ENCODE measurements at regions not wholly inside any gene's neighbourhood (a gene's known extent, or its start where the extent isn't known, plus 50 kb on each side); places are given as distances from the start of the nearest gene placed in this dataset.

DNA sequence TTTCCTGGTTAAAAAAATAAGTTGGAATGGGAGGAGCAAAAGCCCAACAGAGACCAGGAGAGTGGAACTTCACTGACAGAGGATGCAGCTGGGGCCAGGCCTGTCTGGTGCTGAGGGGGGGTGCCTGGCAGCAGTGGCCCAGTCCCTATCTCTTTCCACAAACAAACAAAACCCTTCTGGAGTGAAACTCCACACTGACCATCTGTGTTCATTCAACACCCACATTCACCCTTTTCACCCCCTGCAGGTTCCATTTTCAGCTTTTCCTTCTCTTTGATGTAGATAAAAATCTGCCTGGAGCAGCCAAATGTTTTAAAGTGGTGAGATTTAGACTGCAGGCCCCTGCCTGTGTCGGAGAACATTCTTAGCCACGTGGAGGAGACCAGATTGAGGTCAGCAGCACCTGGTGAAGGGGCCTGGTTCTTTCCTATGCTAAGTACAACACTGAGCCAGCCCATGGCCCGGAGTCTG, 161.4 kb upstream of the CDH11 start:
- TF ChIP-seq, protein P1, sequence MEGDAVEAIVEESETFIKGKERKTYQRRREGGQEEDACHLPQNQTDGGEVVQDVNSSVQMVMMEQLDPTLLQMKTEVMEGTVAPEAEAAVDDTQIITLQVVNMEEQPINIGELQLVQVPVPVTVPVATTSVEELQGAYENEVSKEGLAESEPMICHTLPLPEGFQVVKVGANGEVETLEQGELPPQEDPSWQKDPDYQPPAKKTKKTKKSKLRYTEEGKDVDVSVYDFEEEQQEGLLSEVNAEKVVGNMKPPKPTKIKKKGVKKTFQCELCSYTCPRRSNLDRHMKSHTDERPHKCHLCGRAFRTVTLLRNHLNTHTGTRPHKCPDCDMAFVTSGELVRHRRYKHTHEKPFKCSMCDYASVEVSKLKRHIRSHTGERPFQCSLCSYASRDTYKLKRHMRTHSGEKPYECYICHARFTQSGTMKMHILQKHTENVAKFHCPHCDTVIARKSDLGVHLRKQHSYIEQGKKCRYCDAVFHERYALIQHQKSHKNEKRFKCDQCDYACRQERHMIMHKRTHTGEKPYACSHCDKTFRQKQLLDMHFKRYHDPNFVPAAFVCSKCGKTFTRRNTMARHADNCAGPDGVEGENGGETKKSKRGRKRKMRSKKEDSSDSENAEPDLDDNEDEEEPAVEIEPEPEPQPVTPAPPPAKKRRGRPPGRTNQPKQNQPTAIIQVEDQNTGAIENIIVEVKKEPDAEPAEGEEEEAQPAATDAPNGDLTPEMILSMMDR (IDR thresholded peaks at IDR 0.05; ENCODE audit: low read depth, low read length) = no peak
- no peak overlapping the region for H3K4me3 ChIP-seq (ENCODE audit: low read depth, low read length)

GRCh38 chr16:65281586-65281985, 159.7 kb upstream of the CDH11 start:
- H3K4me3 ChIP-seq (ENCODE audit: low read depth, low read length) = no peak overlapping the region
- TF ChIP-seq, protein P1 (IDR thresholded peaks at IDR 0.05; ENCODE audit: low read depth, low read length) = no peak

DNA sequence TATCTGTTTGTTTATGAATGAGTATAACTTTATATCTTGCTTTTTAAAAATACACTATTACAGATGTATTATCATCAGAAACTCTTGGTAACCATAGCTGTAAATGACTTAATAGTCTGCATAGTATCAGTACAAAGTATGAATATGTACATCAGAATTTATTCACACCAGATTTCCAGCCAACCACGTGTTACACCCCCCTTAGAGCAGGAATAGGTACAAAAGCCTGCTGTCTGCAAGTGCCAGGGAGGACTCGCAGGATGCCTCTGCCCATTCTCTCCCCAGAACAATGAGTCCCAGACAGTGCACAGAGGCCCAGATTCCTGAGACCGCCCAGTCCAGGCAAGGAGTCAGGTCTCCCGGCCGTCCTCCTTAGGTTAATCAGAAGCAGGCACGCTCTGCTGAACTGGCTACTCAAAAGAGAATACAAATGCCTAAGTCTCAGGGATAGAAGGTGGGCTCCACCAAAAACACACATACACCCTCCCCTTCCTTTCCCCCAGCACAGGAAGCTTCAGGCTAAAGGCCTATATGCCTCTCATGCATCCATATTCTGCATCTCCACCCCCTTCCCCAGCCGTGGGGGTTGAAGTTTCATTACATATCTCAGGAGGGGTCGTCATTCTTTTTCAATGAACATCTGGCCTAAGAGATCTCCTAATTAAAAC, 159.1 kb upstream of the CDH11 start:
- H3K4me3 ChIP-seq (ENCODE audit: low read depth, low read length) = no peak overlapping the region
- TF ChIP-seq, protein P1 (IDR thresholded peaks at IDR 0.05; ENCODE audit: low read depth, low read length) = no peak

DNA sequence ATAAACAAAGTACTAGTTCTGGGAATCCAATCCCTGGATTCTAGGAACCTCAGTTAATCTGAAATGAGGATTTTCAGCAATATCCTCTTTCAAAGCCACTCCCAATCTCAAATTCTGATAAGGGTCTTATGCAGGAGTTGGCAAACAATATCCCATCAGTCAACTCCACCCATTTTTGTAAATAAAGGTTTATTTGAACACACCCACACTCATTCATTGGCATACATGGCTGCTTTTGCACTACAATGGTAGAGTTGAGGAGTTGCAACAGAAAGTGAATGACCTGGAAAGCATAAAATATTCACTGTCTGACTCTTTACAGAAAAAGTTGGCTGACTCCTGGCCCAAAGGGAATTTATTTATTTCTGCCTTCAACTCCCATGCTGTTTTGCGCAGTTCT, 157.7 kb upstream of the CDH11 start:
- TF ChIP-seq, protein P1 (IDR thresholded peaks at IDR 0.05; ENCODE audit: low read depth, low read length) = no peak
- H3K4me3 ChIP-seq (ENCODE audit: low read depth, low read length) = no peak overlapping the region

DNA sequence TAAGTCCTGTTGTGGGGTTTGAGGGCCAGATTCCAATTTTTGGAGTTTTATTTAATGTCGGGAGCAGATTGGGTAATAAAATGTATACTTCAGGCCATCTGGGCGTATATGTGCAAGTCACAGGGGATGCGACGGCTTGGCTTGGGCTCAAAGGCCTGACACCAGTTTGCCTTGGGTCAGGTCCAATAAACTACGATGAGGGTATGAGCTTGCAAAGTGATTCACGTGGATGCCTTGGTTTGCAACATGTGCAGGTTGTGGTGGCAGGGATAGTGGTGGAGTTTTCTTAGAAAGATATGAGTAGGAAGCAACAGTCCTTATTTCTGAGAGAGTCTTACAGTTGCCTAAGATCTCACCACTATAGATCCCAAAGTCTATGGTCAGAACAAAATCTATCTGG, 157.0 kb upstream of the CDH11 start:
- H3K4me3 ChIP-seq (ENCODE audit: low read depth, low read length) = no peak overlapping the region
- TF ChIP-seq, protein P1 (IDR thresholded peaks at IDR 0.05; ENCODE audit: low read depth, low read length) = no peak

DNA sequence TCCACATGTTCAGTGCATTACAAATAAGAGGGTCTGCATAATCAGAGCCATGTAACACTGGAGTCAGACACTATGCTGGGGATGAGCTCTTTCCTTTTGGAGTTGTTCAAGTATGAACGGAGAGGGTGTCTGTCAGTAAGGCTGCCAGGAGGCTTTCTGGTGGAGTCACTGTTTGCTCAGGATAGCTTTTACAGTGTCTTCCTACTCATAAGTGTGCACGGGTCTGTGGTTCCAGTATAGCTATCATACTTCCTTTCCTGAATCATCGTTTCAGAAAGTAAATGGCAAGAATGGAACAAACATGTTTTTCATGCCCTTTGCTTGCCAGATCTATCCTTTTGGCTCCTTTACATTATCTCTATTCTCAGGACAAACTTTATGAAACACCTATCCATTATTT, 152.7 kb upstream of the CDH11 start:
- TF ChIP-seq, protein P1 (IDR thresholded peaks at IDR 0.05; ENCODE audit: low read depth, low read length) = no peak
- no peak overlapping the region for H3K4me3 ChIP-seq (ENCODE audit: low read depth, low read length)

DNA sequence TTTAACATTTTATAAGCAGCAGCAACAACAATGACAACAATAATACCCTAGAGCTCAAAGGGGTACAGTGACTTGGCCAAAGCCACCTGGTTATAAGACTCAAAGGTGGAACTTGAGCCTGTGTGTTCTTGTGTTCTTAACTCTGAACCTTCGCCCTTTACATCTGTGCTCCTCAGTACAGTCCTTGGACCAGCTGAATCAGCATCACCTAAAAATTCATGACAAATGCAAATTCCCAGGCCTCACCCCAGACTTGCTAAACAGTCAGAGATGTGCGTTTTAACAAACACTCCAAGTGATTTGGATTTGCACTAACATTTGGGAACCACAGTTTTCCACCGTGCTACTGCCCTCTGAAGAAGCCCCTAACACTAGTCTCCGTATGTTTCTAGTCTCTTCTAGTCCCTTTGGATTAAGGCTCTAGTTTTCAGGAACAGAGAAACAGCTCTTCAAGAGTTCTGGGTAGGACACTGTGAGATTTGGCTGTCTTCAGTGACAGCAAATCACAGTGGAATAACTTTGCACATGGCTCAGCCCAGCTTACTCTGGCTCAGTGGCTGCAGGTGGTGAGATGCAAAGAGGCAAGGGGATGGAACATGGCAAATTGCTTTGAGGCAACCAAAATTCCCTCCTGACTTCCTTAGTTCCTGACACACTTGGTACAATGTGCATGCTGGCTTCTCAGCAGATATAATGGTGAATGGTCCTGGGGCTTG, 151.0 kb upstream of the CDH11 start:
- TF ChIP-seq, protein P1 (IDR thresholded peaks at IDR 0.05; ENCODE audit: low read depth, low read length) = no peak
- H3K4me3 ChIP-seq (ENCODE audit: low read depth, low read length) = no peak overlapping the region
